GM12875 (cell line): ENCODE measurements at regions not wholly inside any gene's neighbourhood (a gene's known extent, or its start where the extent isn't known, plus 50 kb on each side); places are given as distances from the start of the nearest gene placed in this dataset.
"Not testable (repeated sequence)": the region's sequence is repeated elsewhere in the genome, so short reads cannot be mapped to it uniquely, and the experiment has no call there.

Source experiments
- H3K4me3 ChIP-seq: one replicate; pipeline ENCODE4 v1.5.1; 2011; ENCODE audit warnings: low read depth, low read length, control low read depth
- TF ChIP-seq, protein P1 (sequence below): IDR thresholded peaks from 2 replicates; pipeline ENCODE4 v1.5.1; 2011; ENCODE audit warnings: low read depth, mild to moderate bottlenecking, control low read depth, inconsistent platforms, low read length, moderate library complexity, borderline replicate concordance; ENCODE audit not compliant: insufficient read depth

DNA sequence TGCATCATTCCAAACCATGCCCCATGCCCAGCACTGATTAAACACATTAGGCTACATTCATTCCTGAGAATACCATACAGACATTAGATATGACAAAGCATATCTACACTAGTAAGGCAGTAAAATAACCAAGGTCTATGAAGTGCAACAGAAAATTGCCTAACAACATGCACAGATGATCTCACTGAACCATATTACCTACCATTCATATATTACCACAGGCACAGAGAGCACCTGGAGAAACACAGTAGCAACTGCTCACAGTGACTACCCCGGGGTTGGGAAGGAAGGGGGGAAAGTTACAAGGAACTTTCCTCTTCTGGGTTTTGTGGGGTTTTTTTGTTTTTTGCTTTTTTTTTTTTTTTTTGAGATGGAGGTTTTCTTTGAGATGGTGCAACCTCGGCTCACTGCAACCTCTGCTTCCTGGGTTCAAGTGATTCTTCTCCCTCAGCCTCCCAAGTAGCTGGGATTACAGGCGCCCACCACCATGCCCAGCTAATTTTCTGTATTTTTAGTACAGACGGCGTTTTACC is 669.6 kb downstream of the UQCRFS1 start:
- H3K4me3 ChIP-seq, result no peak overlapping the region

DNA sequence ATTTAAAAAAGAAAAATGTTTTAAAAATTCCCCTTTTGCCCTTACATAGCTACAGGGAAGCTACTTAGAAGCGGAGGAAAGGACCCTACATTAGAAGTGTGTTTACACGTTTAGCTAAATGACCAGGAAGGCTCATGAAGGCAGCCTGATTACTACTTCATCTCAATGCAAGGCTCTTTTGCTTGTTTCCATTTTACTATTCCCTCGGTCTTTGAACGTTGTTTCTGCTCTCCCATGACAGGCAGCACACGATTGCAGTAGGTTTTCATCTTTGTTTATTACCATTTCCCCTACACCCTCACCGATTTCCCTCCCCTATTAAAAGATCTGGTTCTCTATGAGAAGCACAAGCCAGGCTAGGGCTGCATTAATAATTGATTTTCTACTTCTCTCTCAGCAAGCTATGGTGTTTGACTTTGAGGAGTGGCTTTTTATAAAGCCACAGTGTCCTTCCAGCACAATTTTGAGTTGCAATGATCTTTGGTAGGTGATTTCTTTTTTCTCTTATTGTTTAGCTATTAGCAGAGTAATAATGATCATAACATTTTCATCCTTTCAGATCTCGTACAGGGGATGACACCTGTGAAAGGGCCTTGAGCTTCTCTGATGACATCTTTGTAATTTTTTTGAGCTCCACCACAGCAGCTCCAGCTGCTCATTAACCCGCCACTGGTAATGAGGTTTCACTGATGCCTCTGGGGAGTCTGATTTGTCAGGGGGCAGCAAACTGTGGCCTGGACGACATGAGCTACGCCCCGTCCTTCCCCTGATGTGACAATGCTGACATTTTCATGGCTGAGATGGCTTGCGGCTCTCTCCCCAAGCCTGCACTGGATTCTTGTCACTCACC is 670.3 kb downstream of the UQCRFS1 start:
- H3K4me3 ChIP-seq, result no peak overlapping the region
- TF ChIP-seq, protein P1, sequence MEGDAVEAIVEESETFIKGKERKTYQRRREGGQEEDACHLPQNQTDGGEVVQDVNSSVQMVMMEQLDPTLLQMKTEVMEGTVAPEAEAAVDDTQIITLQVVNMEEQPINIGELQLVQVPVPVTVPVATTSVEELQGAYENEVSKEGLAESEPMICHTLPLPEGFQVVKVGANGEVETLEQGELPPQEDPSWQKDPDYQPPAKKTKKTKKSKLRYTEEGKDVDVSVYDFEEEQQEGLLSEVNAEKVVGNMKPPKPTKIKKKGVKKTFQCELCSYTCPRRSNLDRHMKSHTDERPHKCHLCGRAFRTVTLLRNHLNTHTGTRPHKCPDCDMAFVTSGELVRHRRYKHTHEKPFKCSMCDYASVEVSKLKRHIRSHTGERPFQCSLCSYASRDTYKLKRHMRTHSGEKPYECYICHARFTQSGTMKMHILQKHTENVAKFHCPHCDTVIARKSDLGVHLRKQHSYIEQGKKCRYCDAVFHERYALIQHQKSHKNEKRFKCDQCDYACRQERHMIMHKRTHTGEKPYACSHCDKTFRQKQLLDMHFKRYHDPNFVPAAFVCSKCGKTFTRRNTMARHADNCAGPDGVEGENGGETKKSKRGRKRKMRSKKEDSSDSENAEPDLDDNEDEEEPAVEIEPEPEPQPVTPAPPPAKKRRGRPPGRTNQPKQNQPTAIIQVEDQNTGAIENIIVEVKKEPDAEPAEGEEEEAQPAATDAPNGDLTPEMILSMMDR, result no peak

More for the DNA sequence above, 669.6 kb downstream of the UQCRFS1 start:
- TF ChIP-seq, protein P1, result no peak

DNA sequence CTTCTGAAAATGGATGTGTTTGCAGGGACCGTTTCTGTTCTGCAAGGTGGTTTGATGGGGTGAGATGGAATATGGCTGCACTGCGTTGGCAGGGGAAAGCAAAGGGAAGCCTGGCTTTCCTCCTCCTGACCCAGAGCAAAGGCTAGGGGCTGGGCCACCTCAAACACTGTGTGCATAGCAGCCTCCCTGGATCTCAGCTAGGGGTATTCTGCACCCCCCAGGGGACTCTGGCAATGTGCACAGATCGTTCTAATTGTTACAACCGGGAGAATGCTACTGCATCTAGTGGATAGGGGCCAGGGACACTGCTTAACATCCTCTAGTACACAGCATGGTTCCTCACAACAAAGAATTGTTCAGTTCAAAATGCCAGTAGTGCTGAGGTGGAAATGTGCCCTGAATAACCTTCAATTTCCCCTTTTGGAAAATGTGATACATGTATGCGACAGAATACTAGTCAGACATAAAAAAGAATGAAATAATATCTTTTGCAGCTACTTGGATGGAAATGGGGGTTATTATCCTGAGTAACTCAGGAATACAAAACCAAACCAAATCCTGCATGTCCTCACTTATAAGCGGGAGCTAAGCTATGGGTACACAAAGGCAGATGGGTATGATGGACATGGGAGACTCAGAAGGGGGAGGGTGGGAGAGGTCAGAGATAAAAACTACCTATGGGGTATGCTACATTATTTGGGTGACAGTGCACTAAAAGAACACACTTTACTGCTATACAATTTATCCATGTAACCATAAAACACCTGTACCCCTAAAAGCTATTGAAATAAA is 671.2 kb downstream of the UQCRFS1 start:
- TF ChIP-seq, protein P1, result no peak
- no peak overlapping the region for H3K4me3 ChIP-seq

DNA sequence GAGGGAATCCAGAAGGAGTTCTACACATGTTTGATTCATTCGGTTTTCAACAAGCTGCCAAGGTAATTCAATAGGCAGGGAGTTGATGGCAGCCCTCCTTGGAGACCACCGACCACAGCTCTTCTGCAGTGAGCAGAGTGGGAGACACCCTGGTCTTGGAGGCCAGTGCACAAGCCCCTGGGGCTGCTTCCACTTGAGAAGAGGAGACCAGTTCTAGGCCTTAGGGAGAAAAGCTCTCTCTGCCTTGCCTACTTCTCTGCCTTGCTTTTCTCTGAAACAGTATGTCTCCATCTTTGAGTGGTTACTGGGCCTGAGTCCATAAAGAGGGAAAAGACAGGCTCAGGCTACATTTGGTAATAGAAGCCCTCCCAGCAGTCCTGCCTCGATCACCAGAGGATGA is 671.9 kb downstream of the UQCRFS1 start:
- H3K4me3 ChIP-seq, result no peak overlapping the region
- TF ChIP-seq, protein P1, result no peak

DNA sequence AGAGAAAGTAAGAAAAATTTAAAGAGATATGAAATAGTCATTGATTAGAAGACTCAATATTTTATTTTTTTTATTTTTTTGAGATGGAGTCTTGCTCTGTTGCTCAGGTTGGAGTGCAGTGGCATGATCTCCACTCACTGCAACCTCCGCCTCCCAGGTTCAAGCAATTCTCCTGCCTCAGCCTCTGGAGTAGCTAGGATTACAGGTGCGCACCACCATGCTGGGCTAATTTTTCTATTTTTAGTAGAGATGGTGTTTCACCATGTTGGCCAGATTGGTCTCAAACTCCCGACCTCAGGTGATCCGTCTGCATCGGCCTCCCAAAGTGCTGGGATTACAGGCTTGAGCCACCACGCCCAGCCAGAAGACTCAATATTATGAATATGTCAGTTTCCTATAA is 672.6 kb downstream of the UQCRFS1 start:
- not testable (repeated sequence) for H3K4me3 ChIP-seq

DNA sequence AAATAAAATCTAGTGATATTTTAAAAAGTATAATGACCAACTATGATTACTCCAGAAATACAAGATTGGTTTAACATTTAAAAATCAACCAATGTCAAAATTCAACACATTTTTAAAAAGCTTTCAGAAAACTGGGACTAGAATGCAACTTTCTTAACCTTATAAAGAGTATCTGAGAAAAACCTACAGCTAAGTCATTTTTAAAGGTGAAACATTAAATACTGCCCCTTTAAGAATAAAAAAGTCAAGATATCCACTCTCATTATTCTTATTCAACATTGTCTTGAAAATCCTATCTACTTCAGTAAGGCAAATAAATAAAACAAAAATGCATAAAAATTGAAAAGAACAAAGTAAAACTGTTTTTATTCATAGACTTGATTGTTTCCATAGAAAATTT is 673.2 kb downstream of the UQCRFS1 start:
- TF ChIP-seq, protein P1, result no peak
- no peak overlapping the region for H3K4me3 ChIP-seq

DNA sequence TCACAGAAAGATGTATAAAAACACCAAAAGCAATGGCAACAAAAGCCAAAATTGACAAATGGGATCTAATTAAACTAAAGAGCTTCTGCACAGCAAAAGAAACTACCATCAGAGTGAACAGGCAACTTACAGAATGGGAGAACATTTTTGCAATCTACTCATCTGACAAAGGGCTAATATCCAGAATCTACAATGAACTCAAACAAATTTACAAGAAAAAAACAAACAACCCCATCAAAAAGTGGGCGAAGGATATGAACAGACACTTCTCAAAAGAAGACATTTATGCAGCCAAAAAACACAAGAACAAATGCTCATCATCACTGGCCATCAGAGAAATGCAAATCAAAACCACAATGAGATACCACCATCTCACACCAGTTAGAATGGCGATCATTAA is 674.4 kb downstream of the UQCRFS1 start:
- H3K4me3 ChIP-seq, result not testable (repeated sequence)

DNA sequence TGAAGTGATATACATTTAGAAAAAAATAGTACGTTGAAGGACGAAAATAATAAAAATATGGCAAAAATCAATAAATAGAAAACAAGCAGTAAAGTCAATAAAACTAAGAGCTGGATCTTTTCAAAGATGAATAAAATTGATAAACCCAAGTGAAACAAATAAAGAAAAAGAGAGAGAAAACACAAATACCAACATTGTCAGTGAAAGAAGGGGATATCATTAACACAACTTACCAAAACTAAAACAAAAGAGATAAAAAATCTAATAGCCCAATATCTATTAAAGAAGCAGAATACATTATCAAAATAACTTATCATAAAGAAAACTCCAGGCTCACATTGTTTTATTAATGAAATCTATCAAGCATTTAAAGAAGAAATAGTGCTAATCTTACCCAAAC is 675.1 kb downstream of the UQCRFS1 start:
- no peak overlapping the region for H3K4me3 ChIP-seq
- TF ChIP-seq, protein P1, result no peak
